ENCODE measurements at regions not wholly inside any gene's neighbourhood (a gene's known extent, or its start where the extent isn't known, plus 50 kb on each side); places are given as distances from the start of the nearest gene placed in this dataset.

- DNase-seq (ENCODE audit: low spot score) (no peak), ATAC-seq (ENCODE audit: low FRiP score) (no peak)
- TF ChIP-seq CTCF (IDR thresholded peaks at IDR 0.05), result no peak
These were observed 132.5 kb upstream of the ADRA1B start for GRCh38 chr5:159783726-159784247.

- ATAC-seq (ENCODE audit: low FRiP score) (no peak), DNase-seq (ENCODE audit: low spot score) (no peak)
- no peak for TF ChIP-seq CTCF (IDR thresholded peaks at IDR 0.05)
These were observed 131.3 kb upstream of the ADRA1B start for GRCh38 chr5:159784993-159785392.

GRCh38 chr5:159785656-159786055, 130.6 kb upstream of the ADRA1B start:
- TF ChIP-seq CTCF (IDR thresholded peaks at IDR 0.05), result no peak
- ATAC-seq (ENCODE audit: low FRiP score) (no peak), DNase-seq (ENCODE audit: low spot score) (no peak)

DNA sequence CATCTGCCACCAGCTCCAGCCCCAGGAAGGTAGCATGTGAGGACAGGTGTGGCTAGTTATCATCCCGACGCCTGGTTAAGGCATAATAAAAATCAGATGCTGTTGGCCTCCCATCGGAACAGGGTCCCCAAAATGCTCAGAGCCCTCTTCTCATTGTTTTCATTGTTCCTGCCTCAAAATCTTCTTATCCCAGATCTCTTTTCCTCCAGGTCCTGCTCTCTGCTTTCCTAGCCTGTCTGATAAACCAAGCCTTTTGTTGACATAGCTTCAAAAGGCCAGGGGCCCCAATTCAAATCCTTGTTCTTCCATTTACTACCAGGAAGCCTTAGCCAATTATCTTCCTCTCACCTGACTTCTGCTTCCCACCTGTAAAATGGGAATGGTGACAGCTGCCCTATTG, 130.1 kb upstream of the ADRA1B start:
- DNase-seq (ENCODE audit: low spot score) (no peak), ATAC-seq (ENCODE audit: low FRiP score) (no peak)
- no peak for TF ChIP-seq CTCF (IDR thresholded peaks at IDR 0.05)

GRCh38 chr5:159786901-159787691, 129.2 kb upstream of the ADRA1B start:
- TF ChIP-seq CTCF (IDR thresholded peaks at IDR 0.05), result no peak
- ATAC-seq (ENCODE audit: low FRiP score), result no peak

DNA sequence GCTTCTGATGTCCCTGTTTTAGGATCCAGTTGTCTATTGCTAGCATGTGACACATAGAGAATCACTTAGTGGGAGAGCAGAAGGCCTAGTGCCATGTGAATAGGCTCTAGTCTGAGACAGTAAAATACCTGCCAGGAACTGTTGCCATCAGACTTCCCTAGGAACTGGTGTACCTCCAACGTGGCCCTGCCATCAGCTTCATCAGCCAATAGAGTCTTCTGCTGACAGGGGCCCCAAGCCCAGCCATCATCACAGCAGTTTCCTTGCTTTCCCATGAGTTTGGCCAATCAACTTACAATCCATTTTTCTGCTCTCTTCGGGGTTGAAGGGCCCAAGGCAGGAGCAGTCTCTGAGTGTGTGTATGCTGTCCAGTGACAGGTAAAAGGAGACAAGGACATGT, 128.4 kb upstream of the ADRA1B start:
- ATAC-seq (ENCODE audit: low FRiP score) (no peak), DNase-seq (ENCODE audit: low spot score) (no peak)
- TF ChIP-seq CTCF (IDR thresholded peaks at IDR 0.05), result no peak

More at GRCh38 chr5:159786901-159787691, 129.2 kb upstream of the ADRA1B start:
- no peak for DNase-seq (ENCODE audit: low spot score)

- ATAC-seq (ENCODE audit: low FRiP score) (no peak), DNase-seq (ENCODE audit: low spot score) (no peak)
- no peak for TF ChIP-seq CTCF (IDR thresholded peaks at IDR 0.05)
These were observed 127.4 kb upstream of the ADRA1B start for GRCh38 chr5:159788835-159789331.
